Fibroblast of villous mesenchyme (primary cell): ENCODE measurements at regions not wholly inside any gene's neighbourhood (a gene's known extent, or its start where the extent isn't known, plus 50 kb on each side); places are given as distances from the start of the nearest gene placed in this dataset.
A peak's percentile ranks its signal among the peaks of the same experiment; 100 is the strongest.

Experiments used
- DNase-seq: peaks from one replicate; pipeline ENCODE4 v3.0.0-alpha.2; 2010; ENCODE audit warnings: low read depth
- H3K4me3 ChIP-seq: 2 replicates; pipeline ENCODE4 v1.5.1; 2011; ENCODE audit warnings: low read depth, mild to moderate bottlenecking, low read length
- TF ChIP-seq, protein P1 (sequence below): IDR thresholded peaks from 2 replicates; pipeline ENCODE4 v1.5.1; 2012; ENCODE audit warnings: low read depth, mild to moderate bottlenecking, low read length; ENCODE audit not compliant: insufficient read depth

- H3K4me3 ChIP-seq = no peak overlapping the region
- DNase-seq = no peak
- TF ChIP-seq, protein P1, sequence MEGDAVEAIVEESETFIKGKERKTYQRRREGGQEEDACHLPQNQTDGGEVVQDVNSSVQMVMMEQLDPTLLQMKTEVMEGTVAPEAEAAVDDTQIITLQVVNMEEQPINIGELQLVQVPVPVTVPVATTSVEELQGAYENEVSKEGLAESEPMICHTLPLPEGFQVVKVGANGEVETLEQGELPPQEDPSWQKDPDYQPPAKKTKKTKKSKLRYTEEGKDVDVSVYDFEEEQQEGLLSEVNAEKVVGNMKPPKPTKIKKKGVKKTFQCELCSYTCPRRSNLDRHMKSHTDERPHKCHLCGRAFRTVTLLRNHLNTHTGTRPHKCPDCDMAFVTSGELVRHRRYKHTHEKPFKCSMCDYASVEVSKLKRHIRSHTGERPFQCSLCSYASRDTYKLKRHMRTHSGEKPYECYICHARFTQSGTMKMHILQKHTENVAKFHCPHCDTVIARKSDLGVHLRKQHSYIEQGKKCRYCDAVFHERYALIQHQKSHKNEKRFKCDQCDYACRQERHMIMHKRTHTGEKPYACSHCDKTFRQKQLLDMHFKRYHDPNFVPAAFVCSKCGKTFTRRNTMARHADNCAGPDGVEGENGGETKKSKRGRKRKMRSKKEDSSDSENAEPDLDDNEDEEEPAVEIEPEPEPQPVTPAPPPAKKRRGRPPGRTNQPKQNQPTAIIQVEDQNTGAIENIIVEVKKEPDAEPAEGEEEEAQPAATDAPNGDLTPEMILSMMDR = no peak
Observed at GRCh38 chr20:63072231-63072791, 65.5 kb upstream of the BHLHE23 start.

GRCh38 chr20:63071541-63072181 lies 64.9 kb upstream of the BHLHE23 start:
- H3K4me3 ChIP-seq = no peak overlapping the region
- peak; percentile 6 for DNase-seq
- TF ChIP-seq, protein P1 = no peak

DNA sequence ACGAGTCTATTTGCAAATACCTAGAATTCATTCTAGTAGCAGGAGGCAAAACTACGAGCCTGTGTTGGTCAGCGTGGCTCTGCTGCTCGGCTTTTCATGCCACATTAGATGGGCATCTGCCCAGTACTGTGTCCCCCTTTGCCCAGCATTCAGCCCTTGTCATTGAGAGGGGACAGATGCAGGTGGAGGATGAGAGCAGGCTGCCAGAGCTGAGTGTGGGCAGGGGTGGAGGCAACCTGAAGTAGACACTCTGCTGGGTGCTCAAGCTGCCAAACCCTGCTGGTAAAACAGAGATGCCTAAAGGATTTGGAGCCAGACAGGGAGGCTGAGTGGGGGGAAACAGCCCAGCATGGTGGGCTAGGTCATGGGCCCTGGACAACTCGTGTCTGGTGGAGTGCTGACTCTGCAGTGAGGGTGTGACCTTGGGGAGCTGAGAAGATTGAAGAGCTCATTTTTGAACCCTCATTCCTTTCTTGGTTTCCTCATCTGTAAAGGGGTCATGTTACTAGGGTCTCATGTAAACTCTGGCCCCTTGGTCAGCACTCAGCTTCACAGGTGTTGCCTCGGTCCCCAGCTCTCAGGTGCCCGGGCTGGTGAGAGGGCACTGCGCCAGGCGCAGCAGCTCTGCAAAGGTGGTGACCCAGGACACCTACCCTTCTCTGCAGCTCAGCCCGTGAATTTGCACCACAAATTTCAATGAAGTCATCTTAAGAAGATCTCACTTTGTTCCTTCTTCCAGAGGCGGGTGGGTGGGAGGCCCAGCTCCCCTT lies 64.2 kb upstream of the BHLHE23 start:
- no peak for DNase-seq
- H3K4me3 ChIP-seq = no peak overlapping the region
- TF ChIP-seq, protein P1 = no peak

DNA sequence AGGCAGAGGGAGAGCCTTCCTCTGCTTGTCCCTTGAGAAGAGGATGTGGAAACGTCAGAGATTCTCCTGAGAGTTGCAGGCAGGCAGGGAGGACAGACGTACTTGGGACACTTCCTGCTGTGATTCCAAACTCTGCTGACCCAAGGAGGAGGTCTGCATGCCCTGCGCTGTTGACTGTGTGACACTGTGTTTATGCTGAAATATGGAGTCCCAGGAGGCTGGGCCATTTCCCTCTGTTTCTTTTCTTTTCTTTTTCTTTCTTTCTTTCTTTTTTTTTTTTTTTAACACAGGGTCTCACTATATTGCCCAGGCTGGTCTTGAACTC lies 63.5 kb upstream of the BHLHE23 start:
- no peak overlapping the region for H3K4me3 ChIP-seq
- TF ChIP-seq, protein P1 = no peak
- DNase-seq = no peak

DNA sequence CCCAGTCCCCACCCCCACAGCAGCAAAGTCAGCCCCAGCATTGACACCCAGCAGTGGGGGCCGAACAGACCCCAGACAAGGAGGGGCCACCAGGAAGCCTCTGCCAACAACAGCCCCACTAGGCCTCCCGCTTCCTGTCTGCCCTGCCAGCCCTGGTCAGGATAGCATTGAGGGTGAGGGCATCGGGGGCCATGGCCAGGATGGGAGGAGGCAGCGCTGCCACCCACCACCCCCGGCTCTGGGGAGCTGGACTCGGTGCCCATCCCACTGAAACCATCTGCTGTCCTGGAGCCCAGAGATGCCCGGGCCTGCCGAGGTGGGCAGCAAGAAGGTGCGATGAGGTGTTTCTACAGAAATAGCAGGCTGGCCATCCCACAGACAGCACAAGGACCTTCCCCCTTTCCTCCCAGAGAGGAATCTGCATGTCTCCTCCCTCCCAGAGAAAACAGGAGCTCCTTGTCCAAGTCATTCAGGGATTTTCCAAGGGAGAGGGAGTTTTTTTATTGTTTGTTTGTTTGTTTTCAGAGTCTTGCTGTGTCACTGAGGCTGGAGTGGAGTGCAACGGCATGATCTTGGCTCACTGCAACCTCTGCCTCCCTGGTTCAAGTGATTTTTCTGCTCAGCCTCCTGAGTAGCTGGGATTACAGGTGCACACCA lies 62.1 kb upstream of the BHLHE23 start:
- TF ChIP-seq, protein P1 = no peak
- no peak for DNase-seq
- H3K4me3 ChIP-seq = no peak overlapping the region

DNA sequence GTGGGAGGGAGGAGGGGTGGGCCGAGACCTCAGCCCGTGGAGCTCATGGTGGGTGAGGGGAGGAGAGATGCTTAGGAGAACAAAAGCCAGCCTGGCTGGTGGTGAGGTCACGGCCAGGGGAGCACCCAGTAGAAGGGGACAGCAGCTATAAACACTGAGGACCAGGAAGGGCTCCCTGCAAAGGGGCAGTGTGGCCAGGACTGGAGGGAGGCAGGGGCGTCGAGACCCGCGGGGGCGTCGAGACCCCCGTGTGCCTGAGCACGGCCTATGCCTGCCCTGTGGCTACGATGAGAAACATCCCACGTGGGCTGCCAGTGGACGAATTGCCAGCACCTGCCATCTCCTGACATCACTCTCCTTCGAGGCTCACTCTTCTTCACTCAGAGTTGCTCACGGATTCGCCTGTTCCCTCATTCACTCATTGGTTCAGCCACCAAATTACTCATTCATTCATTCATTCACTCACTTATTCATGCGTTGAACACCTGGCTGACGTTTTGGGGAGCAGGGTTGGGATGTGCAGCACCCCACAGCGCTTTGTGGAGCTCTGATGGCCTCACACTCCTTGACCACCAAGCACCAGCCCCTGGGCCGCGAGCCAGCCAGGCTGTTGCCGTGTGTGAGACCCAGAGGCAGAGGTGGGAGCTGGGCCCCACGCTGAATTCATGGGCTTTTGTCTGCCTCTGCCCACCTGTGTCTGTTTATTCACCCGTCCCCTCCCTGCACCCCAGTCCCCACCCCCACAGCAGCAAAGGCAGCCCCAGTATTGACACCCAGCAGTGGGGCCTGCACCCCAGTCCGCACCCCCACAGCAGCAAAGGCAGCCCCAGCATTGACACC lies 61.2 kb upstream of the BHLHE23 start:
- no peak overlapping the region for H3K4me3 ChIP-seq
- TF ChIP-seq, protein P1 = no peak
- DNase-seq = no peak
